Ectodermal cell (in vitro differentiated cells): ENCODE measurements at regions not wholly inside any gene's neighbourhood (a gene's known extent, or its start where the extent isn't known, plus 50 kb on each side); places are given as distances from the start of the nearest gene placed in this dataset.
"Not testable (repeated sequence)": the region's sequence is repeated elsewhere in the genome, so short reads cannot be mapped to it uniquely, and the experiment has no call there.

Experiments
- H3K27ac ChIP-seq: 2 replicates; pipeline ENCODE4 v1.7.0; 2013; ENCODE audit warnings: mild to moderate bottlenecking, low read depth, low read length; ENCODE audit not compliant: insufficient read depth, poor library complexity, severe bottlenecking
- H3K27me3 ChIP-seq: 2 replicates; pipeline ENCODE4 v1.7.0; 2013; ENCODE audit warnings: mild to moderate bottlenecking, low read length; ENCODE audit not compliant: insufficient read depth, control insufficient read depth, poor library complexity, severe bottlenecking
- H3K36me3 ChIP-seq: one replicate; pipeline ENCODE4 v1.7.0; 2013; ENCODE audit warnings: low read length; ENCODE audit not compliant: control insufficient read depth, insufficient read depth
- H3K4me1 ChIP-seq: one replicate; pipeline ENCODE4 v1.7.0; 2013; ENCODE audit warnings: low read length; ENCODE audit not compliant: control insufficient read depth, insufficient read depth
- H3K4me3 ChIP-seq: 2 replicates; pipeline ENCODE4 v1.7.0; 2013; ENCODE audit warnings: low read depth, low read length, control low read depth; ENCODE audit not compliant: insufficient read depth
- H3K9me3 ChIP-seq: 2 replicates; pipeline ENCODE4 v1.7.0; 2013; ENCODE audit warnings: mild to moderate bottlenecking, low read length, moderate library complexity; ENCODE audit not compliant: control insufficient read depth
- whole genome bisulfite sequencing, 2 experiments: methylation state at CpG; one replicate each; pipeline ENCODE4 v1.1.7; 2013; ENCODE audit warnings: missing lambda C conversion rate in 2 of 2; 5-methylcytosine and 5-hydroxymethylcytosine counted together

DNA sequence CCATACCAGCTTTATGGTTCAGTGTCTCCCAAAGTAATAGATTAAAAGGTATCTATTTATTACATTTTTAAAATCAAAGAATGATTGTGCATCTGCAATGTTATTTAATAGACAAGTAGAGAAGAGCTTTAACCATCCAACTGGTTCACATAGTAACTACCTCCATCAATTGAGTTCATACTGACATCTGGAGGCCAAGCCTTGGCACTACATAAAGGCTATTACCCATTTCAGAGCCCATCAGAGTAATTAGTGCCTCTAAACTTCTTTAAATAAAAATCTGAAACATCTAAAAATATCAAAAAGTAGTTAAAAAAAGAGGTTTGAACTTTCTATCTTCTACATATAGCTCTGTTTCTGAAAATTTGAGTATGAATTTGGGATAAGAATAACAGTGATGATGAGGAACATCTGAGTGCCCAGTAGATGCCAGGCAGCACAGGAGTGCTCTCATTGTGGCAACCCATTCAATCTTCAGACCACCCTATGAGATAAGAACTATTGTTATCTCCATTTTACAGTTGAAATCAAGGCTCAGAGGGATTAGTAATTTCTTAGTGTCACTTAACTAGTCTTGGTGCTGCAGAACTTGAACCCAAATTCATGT lies 132.9 kb upstream of the DAAM1 start:
- no peaks in the 10 kb centered on the region for H3K36me3 ChIP-seq

DNA sequence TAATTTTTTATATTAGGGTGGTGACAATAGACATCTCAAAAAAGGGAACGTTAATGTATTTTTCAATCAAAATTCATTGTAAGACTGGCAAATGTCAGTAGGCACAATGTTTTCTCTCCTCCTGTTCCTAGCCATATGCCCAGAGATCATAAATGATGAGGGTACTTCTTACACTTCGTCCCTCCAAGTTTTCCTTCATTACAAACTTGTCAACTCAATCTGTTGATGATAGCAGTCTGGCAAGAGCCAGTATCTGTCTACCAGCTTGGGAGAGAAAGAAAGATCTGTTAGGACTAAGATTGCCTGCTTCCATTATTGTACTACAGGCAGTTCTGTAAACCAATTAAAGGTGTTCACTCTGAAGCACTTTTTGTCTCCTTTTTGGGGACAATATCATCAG lies 130.9 kb upstream of the DAAM1 start:
- Histone ChIP-seq H3K27me3 (no peaks in the 10 kb centered on the region), H3K4me3 (no peak overlapping the region), H3K36me3 (no peaks in the 10 kb centered on the region), H3K9me3 (no peaks in the 10 kb centered on the region), H3K27ac (no peak overlapping the region), H3K4me1 (no peaks in the 10 kb centered on the region)
- WGBS, 2 experiments = 85 to 96% methylated on average over 2 of the region's 2 CpGs

More for the DNA sequence above, 132.9 kb upstream of the DAAM1 start:
- H3K9me3 ChIP-seq = no peaks in the 10 kb centered on the region
- H3K4me3 ChIP-seq = no peak overlapping the region
- no peaks in the 10 kb centered on the region for H3K4me1 ChIP-seq
- no peak overlapping the region for H3K27ac ChIP-seq
- H3K27me3 ChIP-seq = no peaks in the 10 kb centered on the region

DNA sequence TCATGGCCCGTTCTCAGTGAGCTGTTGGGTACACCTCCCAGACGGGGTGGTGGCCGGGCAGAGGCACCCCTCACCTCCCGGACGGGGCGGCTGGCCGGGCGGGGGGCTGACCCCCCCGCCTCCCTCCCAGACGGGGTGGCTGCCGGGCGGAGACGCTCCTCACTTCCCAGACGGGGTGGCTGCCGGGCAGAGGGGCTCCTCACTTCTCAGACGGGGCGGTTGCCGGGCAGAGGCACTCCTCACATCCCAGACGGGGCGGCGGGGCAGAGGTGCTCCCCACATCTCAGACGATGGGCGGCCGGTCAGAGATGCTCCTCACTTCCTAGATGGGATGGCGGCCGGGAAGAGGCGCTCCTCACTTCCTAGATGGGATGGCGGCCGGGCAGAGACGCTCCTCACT lies 129.7 kb upstream of the DAAM1 start:
- H3K4me1 ChIP-seq, H3K27me3 ChIP-seq, H3K27ac ChIP-seq, H3K36me3 ChIP-seq, H3K4me3 ChIP-seq, H3K9me3 ChIP-seq: not testable (repeated sequence)
- WGBS, 2 experiments = 92% methylated on average over 24 of the region's 30 CpGs

DNA sequence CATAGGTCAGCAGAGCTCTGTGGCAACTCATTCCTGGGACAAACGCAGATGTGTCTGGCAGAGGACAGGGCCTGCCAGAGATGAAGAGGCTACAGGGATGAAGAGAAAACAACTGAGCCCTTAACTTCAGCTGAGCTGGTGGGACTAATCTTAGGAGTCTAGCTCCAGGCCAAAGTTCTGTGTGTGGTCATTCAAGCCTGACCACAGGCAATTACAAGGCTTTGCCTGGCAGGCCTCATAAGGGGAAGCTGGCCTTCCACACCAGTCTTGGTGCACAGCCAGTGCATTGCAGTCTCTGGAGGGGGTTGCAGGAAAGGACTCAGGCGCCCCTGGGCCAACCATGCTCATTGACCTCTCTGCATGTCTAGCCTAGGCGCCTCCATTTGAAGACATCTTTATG lies 127.6 kb upstream of the DAAM1 start:
- H3K27me3 ChIP-seq = no peaks in the 10 kb centered on the region
- no peaks in the 10 kb centered on the region for H3K4me1 ChIP-seq
- 90 to 91% methylated on average over 3 of the region's 3 CpGs for WGBS, 2 experiments

DNA sequence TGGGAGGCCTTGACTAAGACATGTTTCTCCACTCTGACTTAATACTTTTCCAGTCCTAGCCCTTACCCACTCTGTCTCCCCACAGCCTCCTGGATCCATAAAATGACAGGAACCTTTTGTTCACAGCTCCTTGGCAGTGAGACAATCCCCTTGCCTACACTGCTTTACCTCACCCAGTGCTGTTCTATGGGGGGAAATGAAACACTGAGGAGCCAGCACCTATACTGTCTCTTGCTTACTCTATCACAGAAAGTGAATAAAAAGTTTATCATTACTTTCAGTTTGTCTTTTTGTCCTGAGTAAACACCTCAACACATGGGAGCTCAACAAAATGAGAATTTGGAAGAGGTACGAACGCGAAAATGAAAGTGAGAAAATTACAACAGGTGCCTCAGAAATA lies 127.2 kb upstream of the DAAM1 start:
- no peaks in the 10 kb centered on the region for H3K27me3 ChIP-seq
- H3K27ac ChIP-seq = no peak overlapping the region
- H3K9me3 ChIP-seq = no peaks in the 10 kb centered on the region
- H3K4me1 ChIP-seq = no peaks in the 10 kb centered on the region
- no peak overlapping the region for H3K4me3 ChIP-seq
- 74 to 86% methylated on average over 3 of the region's 3 CpGs for WGBS, 2 experiments
- H3K36me3 ChIP-seq = no peaks in the 10 kb centered on the region

More for the DNA sequence above, 127.6 kb upstream of the DAAM1 start:
- H3K36me3 ChIP-seq = no peaks in the 10 kb centered on the region
- H3K9me3 ChIP-seq = no peaks in the 10 kb centered on the region
- no peak overlapping the region for H3K27ac ChIP-seq
- no peak overlapping the region for H3K4me3 ChIP-seq

DNA sequence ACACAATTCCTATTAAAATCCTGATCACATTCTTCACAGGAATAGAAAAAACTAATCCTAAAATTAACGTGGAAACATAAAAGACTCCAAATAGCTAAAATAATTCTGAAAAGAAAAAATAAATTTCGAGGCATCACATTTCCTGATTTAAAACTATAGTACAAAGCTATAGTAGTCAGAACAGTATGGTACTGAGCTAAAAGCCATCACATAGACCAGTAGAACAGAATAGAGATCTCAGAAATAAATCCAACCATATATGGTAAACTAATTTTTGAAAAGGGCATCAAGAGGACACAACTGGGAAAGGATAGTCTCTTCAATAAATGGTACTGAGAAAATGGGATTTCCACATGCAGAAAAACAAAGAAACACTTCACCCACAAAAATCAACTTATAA lies 125.2 kb upstream of the DAAM1 start:
- Histone ChIP-seq H3K4me3 (no peak overlapping the region), H3K4me1 (no peaks in the 10 kb centered on the region)

DNA sequence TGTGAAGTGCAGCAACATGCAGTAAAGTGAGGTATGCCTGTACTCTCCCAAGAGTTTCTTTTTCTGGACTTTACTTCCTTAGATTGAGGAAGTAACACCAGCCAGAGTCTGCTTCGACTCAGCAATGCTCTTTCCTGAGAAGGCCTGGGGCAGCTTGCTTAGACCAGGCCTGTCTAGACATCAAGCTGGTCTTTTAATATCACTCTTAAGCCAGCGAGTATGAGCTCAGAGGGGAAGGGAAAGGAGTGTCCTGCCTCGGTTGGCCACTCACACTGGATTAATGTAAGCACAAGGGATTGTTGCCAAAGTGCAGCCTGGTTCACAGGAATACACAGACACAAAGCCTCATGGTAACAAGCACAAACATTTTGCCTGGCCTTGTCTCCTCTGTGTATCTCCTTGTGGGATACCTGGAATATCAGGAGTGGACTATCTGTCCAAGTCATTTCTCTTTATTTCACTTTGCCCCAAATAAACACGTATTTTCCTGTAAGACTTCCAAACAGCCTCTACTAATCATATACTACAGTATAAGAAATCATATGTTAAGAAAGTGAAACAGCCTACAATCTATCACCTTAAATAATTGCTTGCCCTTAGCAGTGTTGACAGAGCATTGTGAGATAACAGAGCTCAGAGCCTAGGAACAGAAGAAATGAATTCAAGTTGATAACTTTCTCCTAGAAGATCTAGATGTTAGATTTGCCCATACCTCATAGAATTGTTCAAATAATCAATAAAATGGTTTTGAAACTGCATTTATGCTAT lies 121.2 kb upstream of the DAAM1 start:
- no peak overlapping the region for H3K27ac ChIP-seq
- H3K4me1 ChIP-seq = no peaks in the 10 kb centered on the region
- H3K9me3 ChIP-seq = no peaks in the 10 kb centered on the region
- H3K36me3 ChIP-seq = no peaks in the 10 kb centered on the region
- 85 to 91% methylated on average over 4 of the region's 4 CpGs for WGBS, 2 experiments
- H3K4me3 ChIP-seq = no peak overlapping the region
- H3K27me3 ChIP-seq = no peaks in the 10 kb centered on the region

More for the DNA sequence above, 125.2 kb upstream of the DAAM1 start:
- WGBS, 2 experiments = 88 to 90% methylated on average over 1 to 2 of the region's 2 CpGs
- Histone ChIP-seq H3K27me3 (no peaks in the 10 kb centered on the region), H3K27ac (no peak overlapping the region), H3K36me3 (no peaks in the 10 kb centered on the region), H3K9me3 (no peaks in the 10 kb centered on the region)

DNA sequence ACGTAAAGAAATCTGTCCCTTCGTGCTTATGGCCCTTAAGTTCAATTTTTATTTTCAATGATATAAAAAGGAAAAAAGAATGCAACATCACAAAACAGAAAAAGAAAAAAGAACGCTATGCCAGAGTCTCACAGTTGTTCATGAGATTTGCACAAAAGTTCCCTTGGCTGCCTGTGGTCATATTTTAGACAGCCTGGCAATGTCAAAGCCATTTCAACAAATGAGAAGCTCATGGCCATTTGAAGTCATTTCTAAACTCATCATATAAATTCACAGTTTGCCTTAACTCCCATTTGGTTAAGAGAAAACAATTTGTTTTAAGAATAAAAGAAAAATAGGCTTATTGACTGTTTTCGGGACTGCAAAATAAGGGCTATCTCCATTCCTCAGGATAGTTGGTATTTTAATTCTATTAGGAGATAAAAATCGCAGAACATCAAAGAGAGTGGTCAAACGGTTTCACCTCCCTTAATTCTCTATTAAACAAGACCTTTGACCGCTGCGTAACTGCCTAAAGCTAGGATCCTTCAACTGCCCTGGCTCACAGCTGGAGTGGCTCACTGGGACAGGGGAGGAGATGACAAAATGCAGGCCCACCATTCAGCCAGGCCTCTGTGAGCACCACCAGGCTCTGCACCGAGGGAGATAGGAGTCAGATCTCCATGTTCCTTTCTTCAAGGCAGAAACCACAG lies 119.2 kb upstream of the DAAM1 start:
- 83 to 90% methylated on average over 7 to 9 of the region's 9 CpGs for WGBS, 2 experiments

DNA sequence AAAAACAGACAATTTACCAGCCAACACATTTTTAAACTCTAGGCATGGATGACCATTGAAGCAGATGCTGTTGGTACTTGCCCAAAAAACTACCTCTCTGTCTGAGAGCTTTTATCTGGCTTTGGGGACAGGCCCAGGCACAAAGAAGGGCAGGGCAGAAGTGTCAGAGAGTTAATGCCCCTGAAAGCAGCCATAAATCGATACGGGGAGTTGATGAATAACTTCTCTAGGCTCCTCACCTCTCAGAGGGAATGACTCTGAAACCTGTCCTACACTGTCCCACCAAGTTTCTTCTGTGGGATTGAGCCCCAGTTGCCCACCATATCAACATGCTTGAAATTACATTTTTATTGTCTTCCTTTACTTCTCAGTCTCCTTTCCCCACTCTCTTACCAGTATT lies 113.0 kb upstream of the DAAM1 start:
- no peak overlapping the region for H3K27ac ChIP-seq
- no peaks in the 10 kb centered on the region for H3K27me3 ChIP-seq
- no peaks in the 10 kb centered on the region for H3K9me3 ChIP-seq
- H3K36me3 ChIP-seq = no peaks in the 10 kb centered on the region
- 91 to 95% methylated on average over 2 of the region's 2 CpGs for WGBS, 2 experiments
- H3K4me1 ChIP-seq = no peaks in the 10 kb centered on the region
- no peak overlapping the region for H3K4me3 ChIP-seq

More for the DNA sequence above, 119.2 kb upstream of the DAAM1 start:
- Histone ChIP-seq H3K27me3 (no peaks in the 10 kb centered on the region), H3K9me3 (no peaks in the 10 kb centered on the region), H3K4me3 (no peak overlapping the region), H3K27ac (no peak overlapping the region), H3K4me1 (no peaks in the 10 kb centered on the region), H3K36me3 (no peaks in the 10 kb centered on the region)

DNA sequence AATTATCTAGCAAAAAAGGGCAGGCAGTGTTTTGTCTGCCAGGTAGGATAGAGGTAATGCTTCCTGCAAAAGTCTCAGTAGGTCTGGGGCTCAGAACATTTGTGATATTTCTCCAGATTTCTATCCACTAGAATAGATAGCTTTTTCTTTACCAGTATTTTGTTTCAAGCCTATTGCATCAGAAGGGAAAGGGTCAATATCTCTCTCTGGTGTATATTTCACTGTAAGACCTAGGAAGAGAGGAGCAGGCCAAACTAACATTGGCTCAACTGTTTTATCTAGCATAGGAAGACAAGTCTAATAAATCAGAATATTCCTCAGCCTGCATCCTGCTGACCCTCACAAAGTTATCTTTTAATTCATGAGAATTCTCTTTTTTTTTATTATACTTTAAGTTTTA lies 106.7 kb upstream of the DAAM1 start:
- no peaks in the 10 kb centered on the region for H3K27me3 ChIP-seq
- no peaks in the 10 kb centered on the region for H3K9me3 ChIP-seq
- no peak overlapping the region for H3K27ac ChIP-seq
- no peaks in the 10 kb centered on the region for H3K4me1 ChIP-seq
- no peak overlapping the region for H3K4me3 ChIP-seq
- no peaks in the 10 kb centered on the region for H3K36me3 ChIP-seq
